SU-DHL-6 (cell line): ENCODE measurements at regions not wholly inside any gene's neighbourhood (a gene's known extent, or its start where the extent isn't known, plus 50 kb on each side); places are given as distances from the start of the nearest gene placed in this dataset.

Experiments
- H2AFZ ChIP-seq: fragments of 200-600 bp; sonication (generic); 2 replicates; pipeline ENCODE4 v1.6.1; 2014; ENCODE audit warnings: low read depth, mild to moderate bottlenecking, moderate library complexity, mixed read lengths, antibody characterized with exemption, low read length; ENCODE audit not compliant: severe bottlenecking
- H3F3A ChIP-seq: fragments of 200-600 bp; shearing (Covaris generic); 2 replicates; pipeline ENCODE4 v1.6.0; 2016; ENCODE audit warnings: antibody characterized with exemption, mild to moderate bottlenecking; ENCODE audit not compliant: insufficient read depth
- H3K27ac ChIP-seq: fragments of 200-600 bp; sonication (generic); 2 replicates; pipeline ENCODE4 v1.5.1; 2016; ENCODE audit warnings: low read depth, mild to moderate bottlenecking, low read length, moderate library complexity, mixed read lengths
- H3K27me3 ChIP-seq: fragments of 200-600 bp; sonication (generic), shearing (Covaris generic); 2 replicates; pipeline ENCODE4 v1.6.0; 2014; ENCODE audit warnings: mild to moderate bottlenecking, low read length
- H3K36me3 ChIP-seq: fragments of 200-600 bp; sonication (generic); 2 replicates; pipeline ENCODE4 v1.6.1; 2014; ENCODE audit warnings: mild to moderate bottlenecking, low read length, mixed read lengths
- H3K4me2 ChIP-seq: fragments of 300-600, 200-600 bp; shearing (Covaris generic), sonication (generic); 2 replicates; pipeline ENCODE4 v1.6.0; 2014; ENCODE audit warnings: low read length, low read depth, mild to moderate bottlenecking; ENCODE audit not compliant: poor library complexity, severe bottlenecking
- H3K4me3 ChIP-seq: fragments of 200-600 bp; sonication (generic); 2 replicates; pipeline ENCODE4 v1.5.1; 2014; ENCODE audit warnings: antibody characterized with exemption, low read length, mild to moderate bottlenecking, mixed read lengths; ENCODE audit not compliant: insufficient read depth, poor library complexity, severe bottlenecking
- H3K79me2 ChIP-seq: fragments of 200-600 bp; sonication (generic); 2 replicates; pipeline ENCODE4 v1.6.1; 2014; ENCODE audit warnings: mild to moderate bottlenecking, low read length, moderate library complexity; ENCODE audit not compliant: insufficient read depth
- H3K9ac ChIP-seq: fragments of 200-600 bp; sonication (generic); 2 replicates; pipeline ENCODE4 v1.7.0; 2014; ENCODE audit warnings: mild to moderate bottlenecking, low read length
- H3K9me2 ChIP-seq: fragments of 200-600 bp; sonication (generic); replicated peaks from 2 replicates; pipeline ENCODE4 v1.6.1; 2014; ENCODE audit warnings: low read length; ENCODE audit not compliant: insufficient read depth
- H3K9me3 ChIP-seq: fragments of 200-600 bp; sonication (generic); 2 replicates; pipeline ENCODE4 v1.6.1; 2014; ENCODE audit warnings: low read length, mixed read lengths; ENCODE audit not compliant: insufficient read depth
- H4K20me1 ChIP-seq: fragments of 200-600 bp; sonication (generic); 2 replicates; pipeline ENCODE4 v1.6.1; 2014; ENCODE audit warnings: low read depth, mild to moderate bottlenecking, antibody characterized with exemption, low read length, moderate library complexity, mixed read lengths
- CTCF ChIP-seq: fragments of 200-600 bp; sonication (generic); IDR thresholded peaks from one replicate; pipeline ENCODE4 v1.5.1; 2017; ENCODE audit warnings: antibody characterized with exemption, mild to moderate bottlenecking, low read length, moderate library complexity; ENCODE audit not compliant: insufficient read depth, poor library complexity, severe bottlenecking
- EZH2phosphoT487 ChIP-seq: fragments of 200-600 bp; sonication (generic), shearing (Covaris generic); conservative IDR thresholded peaks from 2 replicates; pipeline ENCODE4 v1.6.1; 2018; ENCODE audit warnings: mild to moderate bottlenecking, antibody characterized with exemption, low read length, moderate library complexity, mixed read lengths

- Histone ChIP-seq H3K27ac (no peak overlapping the region), H3K9me3 (no peaks in the 10 kb centered on the region), H3K36me3 (no peaks in the 10 kb centered on the region), H3K9ac (no peak overlapping the region), H3K79me2 (no peaks in the 10 kb centered on the region), H3K4me2 (no peak overlapping the region), H2AFZ (no peak overlapping the region), H4K20me1 (no peaks in the 10 kb centered on the region), H3K27me3 (0 out of 2 replicates have a peak, but pooled peaks cover 2% of the 10 kb centered on the region), H3K9me2 (no peaks in the 10 kb centered on the region), H3F3A (no peaks in the 10 kb centered on the region), H3K4me3 (no peak overlapping the region)
- TF ChIP-seq EZH2phosphoT487 (no peak), CTCF (no peak)
Measured at GRCh38 chr9:106716820-106717219, 146.1 kb upstream of the ZNF462 start.

- no peaks in the 10 kb centered on the region for H3K36me3 ChIP-seq
- H3K27me3 ChIP-seq, result 0 out of 2 replicates have a peak, but pooled peaks cover 2% of the 10 kb centered on the region
- no peak overlapping the region for H2AFZ ChIP-seq
- no peaks in the 10 kb centered on the region for H3K9me2 ChIP-seq
- H3K79me2 ChIP-seq, result no peaks in the 10 kb centered on the region
- H3K9me3 ChIP-seq, result no peaks in the 10 kb centered on the region
- H4K20me1 ChIP-seq, result no peaks in the 10 kb centered on the region
- H3K27ac ChIP-seq, result no peak overlapping the region
- TF ChIP-seq EZH2phosphoT487 (no peak), CTCF (no peak)
- H3K4me2 ChIP-seq, result no peak overlapping the region
- H3K9ac ChIP-seq, result no peak overlapping the region
- H3F3A ChIP-seq, result no peaks in the 10 kb centered on the region
- H3K4me3 ChIP-seq, result no peak overlapping the region
Measured at GRCh38 chr9:106717686-106718085, 145.3 kb upstream of the ZNF462 start.

- H3K4me3 ChIP-seq, result no peak overlapping the region
- no peaks in the 10 kb centered on the region for H3F3A ChIP-seq
- H3K79me2 ChIP-seq, result no peaks in the 10 kb centered on the region
- H4K20me1 ChIP-seq, result no peaks in the 10 kb centered on the region
- H3K36me3 ChIP-seq, result no peaks in the 10 kb centered on the region
- no peak for TF ChIP-seq CTCF
- TF ChIP-seq EZH2phosphoT487, result no peak
- H2AFZ ChIP-seq, result no peak overlapping the region
- no peaks in the 10 kb centered on the region for H3K9me3 ChIP-seq
- H3K27ac ChIP-seq, result no peak overlapping the region
- H3K9me2 ChIP-seq, result no peaks in the 10 kb centered on the region
- H3K4me2 ChIP-seq, result no peak overlapping the region
- H3K9ac ChIP-seq, result no peak overlapping the region
- H3K27me3 ChIP-seq, result 0 out of 2 replicates have a peak, but pooled peaks cover 2% of the 10 kb centered on the region
Measured at GRCh38 chr9:106718936-106719335, 144.0 kb upstream of the ZNF462 start.
